NCI-H2196 (cell line): ENCODE measurements at regions not wholly inside any gene's neighbourhood (a gene's known extent, or its start where the extent isn't known, plus 50 kb on each side); places are given as distances from the start of the nearest gene placed in this dataset.

Experiments used
- DNase-seq: peaks from one replicate; lab custom pipeline; 2025; ENCODE audit not compliant: unreplicated experiment; lab: John Stamatoyannopoulos, UW

DNA sequence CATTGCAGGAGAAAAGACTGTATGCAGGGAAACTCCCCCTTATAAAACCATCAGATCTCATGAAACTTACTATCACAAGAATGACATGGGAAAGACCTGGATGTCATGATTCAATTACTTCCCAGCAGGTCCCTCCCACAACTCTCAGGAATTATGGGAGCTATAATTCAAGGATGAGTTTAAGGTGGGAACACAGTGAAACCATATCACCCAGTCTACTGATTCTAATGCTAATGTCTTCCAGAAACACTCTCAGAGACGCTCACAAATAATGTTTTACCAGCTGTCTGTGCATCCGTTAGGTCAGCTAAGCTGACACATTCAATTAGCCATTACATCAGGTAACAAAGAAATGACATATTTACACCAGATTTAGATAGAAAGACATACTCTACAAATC lies 637.9 kb downstream of the NLGN4Y start:
- DNase-seq = no peak

DNA sequence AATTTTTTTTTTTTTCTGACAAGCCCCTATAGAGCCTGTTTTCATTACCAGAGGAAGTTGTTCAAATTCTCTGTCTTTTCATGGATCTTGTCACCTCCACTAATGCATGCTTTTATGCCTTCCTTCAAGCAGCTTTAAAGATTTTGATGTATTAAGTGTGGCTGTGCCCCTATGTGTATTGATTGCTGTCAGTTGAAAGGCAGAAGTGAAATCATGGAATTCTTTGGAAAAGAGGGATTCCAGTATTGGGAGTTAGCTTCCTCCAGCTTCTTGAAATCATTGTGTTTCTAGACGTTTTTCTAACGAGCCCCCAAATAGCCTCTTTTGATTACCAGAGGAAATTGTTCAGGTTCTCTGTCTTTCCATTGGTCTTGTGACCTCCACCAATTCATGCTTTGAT lies 655.6 kb downstream of the NLGN4Y start:
- no peak for DNase-seq

DNA sequence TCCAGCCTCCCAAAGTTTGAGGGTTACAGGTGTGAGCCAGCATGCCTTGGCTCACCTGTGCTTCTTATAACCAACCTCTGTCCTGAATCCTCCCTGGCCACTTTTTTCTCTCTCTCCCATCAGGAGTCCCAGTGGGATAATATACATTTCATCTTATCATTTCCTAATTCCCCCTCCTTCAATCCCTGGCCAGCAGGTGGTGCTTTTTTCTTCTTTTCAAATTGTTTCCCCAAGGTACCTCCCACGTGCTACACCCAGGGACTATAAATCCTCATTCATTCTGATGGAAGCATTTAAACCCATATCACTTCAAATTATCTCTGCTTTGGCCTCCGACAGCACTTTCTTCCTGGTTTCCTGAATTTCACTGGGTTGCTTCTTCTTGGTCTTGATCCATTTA lies 704.7 kb downstream of the NLGN4Y start:
- DNase-seq = no peak

DNA sequence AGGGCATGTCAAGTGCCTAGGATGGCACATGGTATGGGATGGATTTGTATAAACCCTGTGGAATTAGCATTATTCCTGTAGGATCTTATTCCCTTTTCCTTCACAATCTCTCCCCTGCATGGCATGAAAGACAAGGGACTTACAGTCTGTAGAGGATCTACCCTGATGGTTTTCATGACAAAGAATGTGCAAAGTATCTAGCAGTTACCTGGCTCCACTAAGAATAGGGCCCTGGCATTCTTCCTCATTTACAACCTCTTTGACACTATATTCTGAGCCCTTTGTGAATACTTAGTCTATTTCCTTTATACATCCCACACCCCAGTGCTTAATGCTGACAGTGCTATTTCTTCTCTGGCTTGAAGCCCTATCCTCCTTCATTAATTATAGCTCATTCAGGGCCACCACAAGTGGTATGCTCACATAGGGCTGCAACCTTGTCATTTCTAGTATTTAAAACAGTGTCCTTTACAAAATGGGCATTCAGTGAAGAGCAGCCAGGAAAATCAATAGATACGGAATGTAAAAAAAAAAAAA lies 715.3 kb downstream of the NLGN4Y start:
- DNase-seq = no peak

DNA sequence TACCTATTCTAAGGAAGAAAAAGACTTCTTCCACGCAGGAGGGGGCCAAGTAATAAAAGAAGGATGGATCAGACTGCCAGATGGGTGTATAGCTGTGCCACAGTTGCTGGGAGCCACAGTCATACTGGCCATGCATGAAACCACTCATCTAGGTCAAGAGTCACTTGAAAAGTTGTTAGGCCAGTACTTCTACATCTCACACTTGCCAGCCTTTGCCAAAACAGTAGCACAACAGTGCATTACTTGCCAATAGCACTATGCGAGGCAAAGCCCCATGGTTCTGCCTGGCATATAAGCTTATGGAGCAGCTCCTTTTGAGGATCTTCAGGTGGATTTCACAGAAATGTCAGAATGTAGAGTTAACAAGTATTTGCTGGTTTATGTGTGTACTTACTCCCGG lies 735.0 kb downstream of the NLGN4Y start:
- DNase-seq = no peak

DNA sequence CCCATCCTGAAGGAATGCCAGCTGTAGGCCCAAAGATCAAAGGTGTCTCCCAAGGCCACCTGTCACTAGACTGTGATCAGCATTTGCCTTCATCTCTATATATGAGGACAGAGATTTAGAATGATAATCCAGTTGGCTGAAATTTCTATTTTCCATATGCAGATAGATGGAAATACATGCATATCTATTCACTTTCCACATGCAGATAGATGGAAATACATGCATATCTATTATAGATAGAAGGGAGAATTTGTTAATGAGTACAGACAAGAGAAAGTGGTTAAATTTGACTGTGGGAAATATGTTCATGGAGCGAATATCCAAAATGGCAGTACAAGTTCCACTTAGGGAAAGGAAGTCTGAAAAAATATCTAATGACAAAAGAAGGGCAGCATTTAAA lies 762.2 kb downstream of the NLGN4Y start:
- DNase-seq = no peak

DNA sequence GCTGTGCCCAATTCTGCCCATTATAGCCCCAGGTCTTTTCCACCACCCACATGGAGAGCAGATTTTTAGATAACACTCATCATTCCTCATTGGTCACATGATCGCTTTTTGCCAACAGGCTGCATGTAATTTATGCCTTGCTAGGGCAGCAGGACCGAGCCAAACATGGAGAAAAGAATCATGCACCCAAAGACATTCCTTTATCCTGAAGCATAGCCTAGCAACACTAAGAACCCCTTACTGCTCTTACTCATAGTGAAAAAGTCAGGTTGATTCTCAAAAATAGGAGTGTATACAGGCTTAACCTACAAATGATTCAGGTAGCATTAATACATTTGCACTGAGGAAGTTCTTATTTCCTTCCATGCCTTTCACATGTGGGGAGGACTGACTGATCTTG lies 765.5 kb downstream of the NLGN4Y start:
- DNase-seq = no peak

DNA sequence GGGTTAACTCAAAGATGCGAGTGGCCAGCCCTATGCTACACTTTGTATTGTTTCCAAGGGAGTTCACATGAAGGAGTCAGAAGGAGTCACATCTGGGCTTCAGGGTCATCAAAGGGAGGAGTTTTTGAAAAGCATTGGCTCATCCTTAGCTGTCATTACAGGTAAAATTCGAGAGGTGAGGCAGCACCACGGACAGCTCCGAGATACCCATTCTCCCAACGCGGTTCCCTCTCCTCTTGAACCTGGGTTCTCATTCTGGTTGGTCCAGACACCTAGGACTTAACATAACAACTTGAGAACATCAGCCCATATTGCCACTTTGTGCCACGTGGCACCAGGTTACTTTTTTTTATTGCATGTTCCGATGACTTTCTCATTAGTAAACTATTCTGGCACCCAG lies 768.6 kb downstream of the NLGN4Y start:
- no peak for DNase-seq

DNA sequence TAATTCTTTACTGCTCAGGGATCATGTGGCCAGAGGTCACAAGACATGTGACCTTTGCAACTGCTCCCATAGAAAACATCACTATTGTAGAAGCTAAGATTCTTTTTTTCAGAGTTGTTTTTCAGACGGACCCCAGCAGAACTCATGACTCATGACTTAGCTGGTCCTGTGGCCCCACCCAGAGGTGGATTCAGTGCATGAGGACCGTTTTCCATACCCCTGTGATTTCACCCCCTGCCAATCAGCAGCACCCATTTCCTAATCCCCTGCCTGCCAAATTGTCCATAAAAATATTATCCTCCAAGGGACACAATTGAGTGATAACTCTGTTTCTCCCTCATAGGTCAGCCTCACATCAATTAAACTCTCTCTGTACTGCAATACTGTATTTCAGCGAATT lies 777.5 kb downstream of the NLGN4Y start:
- DNase-seq = no peak

DNA sequence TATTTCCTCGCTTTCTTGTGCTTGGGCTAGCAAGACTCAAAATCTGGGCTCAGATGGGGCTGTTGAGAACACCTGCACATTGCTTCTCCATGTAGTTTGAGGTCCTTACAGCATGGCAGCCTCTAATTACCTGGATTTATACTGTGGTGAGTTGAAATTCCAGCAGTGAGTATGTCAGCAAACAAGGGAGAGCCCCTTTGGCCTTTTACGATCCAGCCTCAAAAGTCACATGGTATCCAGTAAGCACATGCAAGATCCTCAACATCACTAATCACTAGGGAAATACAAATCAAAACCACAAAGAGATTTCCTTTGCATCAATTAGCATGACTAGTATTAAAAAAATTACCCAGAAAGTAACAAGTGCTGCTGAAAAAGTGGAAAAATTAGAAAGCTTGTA lies 787.8 kb downstream of the NLGN4Y start:
- DNase-seq = no peak

DNA sequence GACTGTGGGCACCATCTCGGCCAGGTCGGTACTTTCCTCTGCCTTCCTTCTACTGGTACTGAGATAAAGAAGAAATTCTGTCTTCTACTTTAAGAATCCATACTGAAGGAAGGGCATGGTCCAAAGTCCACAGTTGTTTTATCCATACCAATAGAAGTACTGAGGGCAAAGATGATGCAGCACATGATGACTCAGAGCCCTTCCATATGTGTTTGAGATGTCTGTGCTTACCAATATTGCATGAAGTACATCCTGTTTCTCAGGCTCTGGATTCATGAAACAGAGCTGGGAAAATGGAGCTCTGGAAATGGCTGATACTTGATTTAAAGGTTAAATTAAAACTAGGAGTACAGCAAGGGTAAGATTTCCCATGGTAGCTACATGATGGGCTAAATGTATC lies 799.9 kb downstream of the NLGN4Y start:
- DNase-seq = no peak

DNA sequence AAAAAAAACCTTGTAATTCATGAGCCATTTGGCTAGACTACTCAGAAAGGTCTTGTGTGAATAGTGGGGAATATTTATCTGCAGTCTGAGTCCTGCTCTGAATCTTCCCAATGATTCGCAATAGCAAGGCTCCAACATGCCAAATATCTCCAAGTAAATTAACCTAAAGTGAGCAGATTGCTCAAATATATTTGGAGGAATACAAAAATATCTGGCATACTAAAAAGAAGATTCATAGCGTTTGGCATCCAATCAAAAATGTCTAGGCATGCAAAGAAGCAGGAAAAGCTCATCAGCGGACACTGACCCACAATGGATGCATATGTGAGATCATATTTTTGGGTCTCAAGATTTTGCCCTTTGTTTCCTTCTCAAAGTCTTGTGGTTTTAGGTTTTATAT lies 800.9 kb downstream of the NLGN4Y start:
- no peak for DNase-seq

DNA sequence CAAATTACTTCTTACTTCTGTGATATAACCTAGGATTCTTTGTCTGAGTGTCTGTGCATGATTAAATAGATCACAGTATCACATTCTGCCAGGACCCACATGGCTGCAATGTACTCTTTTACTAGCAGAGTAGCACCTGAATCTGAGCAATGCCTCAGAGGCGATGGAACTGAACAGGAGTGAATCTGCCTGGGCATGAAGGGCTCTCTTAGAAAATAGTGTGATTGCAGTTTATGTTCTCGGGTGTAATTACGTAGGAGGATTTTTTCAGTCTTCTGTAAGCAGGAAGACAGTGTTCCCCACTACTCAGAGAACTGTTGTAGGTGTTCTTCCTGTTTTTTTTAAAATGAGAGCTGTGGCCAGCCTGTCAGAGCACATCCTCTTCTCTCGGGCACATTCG lies 802.3 kb downstream of the NLGN4Y start:
- no peak for DNase-seq

DNA sequence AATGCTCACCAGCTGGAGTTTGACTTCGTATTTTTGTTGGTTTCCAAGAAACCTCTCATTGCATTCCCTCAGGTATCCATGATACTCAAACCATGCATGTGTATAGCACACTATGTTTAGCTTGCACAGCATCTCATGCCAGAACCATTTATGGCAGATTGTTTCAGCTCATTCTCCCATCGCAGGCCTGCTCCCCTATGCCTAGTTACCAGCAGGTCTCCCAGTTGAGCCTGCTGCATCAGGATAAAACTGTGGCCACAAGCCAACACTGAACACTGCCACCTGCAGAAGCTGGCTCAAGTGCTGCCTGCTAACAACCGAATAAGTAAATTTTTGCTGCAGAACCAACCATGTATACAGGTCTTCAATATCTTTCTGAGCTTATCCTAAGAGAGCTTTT lies 804.5 kb downstream of the NLGN4Y start:
- peak; percentile 1 for DNase-seq

DNA sequence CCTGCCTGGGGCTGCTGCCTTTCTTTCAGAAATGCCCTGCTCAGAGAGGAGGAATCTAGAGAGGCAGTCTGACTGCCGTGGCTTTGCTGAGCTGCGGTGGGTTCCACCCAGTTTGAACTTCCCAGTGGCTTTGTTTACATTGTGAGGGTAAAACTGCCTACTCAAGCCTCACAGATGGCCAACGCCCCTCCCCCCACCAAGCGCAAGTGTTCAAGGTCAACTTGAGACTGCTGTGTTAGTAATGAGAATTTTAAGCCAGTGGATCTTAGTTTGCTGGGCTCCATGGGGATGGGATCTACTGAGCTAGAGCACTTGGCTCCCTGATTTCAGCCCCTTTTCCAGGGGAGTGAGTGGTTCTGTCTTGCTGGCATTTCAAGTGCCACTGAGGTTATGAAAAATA lies 819.2 kb downstream of the NLGN4Y start:
- no peak for DNase-seq

DNA sequence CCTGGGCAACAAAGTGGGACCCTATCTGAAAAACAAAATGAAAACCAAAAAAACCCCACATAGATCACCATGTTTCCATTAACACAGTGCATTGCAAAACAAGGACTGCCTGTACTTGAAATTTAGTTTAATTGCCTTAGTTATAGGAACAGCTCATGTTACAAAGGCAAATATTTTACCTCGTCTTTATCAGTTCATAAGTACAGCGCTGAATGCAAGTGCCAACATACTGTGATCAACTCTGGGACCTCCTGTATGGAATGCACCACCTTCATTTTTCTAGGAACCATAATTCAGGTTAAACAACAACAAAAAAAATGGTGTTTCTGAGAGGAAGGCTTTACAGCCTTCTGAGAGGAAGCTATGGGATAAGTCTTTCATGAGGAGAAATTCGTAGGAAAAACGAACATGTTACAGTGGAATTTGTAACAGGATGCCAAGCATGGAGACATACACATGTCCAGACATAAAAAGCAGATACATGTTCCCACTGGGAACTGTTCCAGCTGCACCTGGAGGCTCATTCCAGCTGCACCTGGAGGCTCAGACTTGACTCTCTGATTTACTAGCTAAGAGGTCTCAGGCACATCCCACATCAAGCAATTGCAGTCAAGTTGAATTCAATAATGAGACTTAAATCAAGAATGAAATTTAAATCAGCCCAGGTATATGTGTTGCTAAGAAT lies 821.3 kb downstream of the NLGN4Y start:
- no peak for DNase-seq

DNA sequence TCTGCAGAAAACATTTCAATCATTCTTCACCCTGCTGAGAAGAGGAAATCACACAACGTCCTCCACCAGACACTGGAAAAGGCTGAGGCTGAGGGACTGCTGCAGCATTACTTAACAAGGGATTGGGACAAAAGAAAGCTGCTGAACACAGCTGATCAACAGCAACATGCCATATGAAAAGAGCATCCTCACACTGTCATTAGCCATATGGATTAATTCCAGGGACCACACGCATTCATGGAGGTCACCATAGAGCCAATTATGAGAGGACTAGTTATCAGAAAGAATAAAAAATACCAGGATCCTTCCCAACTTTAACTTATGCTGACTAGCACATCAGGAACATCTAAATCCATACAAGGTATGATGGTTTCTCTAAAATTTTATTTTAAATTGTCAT lies 825.0 kb downstream of the NLGN4Y start:
- no peak for DNase-seq

DNA sequence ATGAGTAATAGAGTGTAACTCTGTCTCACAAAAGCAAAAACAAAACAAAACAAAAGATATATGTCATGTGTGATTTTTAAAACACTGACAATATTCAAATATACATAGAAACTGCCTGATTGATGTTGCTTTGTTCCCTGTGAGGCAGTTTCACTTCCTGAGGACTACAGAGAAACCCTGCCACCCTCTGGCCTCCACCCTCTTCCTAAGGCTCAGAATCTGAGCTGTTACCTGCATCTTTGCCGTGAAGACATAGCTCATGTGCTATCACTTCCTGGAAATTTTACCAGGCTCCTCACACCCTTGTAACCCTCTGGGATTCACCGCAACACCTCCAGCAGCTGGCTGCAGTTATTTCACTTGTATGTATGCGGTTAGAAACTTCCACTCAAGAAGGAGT lies 831.0 kb downstream of the NLGN4Y start:
- DNase-seq = no peak

DNA sequence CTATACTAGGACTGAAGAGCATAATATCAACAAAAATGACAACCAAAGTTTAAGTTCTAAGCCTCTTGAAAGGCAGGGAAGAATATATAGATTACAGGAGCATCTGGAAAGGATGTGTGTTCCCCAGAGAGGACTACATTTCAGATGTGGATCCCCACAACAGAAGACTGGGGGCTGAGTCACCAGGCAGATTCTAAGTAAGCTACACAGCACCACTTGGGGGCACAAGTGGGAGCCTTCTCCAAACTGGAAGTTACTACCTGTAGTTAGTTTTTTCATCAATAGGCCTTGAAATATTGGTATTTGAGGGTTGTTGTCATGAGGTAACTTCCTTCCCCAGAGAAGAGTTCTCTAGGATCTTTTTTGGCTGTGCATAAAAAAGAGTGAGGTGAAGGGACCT lies 836.1 kb downstream of the NLGN4Y start:
- no peak for DNase-seq

DNA sequence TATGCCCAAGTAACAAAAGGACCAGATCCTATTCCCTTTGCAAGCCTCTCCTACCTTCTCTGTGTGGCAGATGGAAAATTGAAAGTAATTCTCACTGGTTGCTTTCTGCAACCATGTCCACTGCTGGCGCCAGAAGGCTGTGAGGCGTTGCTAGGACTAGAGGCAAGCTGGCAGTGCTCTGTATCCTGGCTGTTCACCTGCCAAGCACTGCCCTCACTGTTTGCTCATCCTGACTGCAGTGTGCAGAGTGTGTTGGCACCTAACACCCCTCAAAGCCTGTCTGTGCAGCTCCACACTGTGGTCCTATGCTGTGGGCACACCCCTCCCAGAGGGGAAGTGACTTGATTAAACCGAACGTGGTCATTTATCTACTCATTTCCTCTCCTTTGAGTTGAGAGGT lies 840.7 kb downstream of the NLGN4Y start:
- peak; percentile 31 for DNase-seq

DNA sequence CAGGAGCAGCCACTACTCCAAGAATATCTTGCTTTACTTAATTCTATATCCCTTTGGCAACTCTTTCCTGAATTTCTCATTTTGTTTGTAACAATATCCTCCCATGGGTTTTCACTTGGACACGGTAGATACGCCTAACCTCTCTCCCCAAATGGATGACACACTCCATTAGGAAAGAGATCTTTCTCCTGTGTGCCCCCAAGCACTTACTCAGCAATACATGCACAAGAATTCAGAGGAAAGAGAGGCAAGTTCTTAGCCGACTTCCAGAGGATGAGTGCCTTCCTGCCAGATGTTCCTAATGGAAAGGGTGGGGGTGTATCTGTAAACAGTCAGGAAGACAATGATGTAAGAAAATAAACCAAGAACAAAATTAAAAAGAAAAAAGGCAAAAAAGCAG lies 844.5 kb downstream of the NLGN4Y start:
- DNase-seq = no peak

DNA sequence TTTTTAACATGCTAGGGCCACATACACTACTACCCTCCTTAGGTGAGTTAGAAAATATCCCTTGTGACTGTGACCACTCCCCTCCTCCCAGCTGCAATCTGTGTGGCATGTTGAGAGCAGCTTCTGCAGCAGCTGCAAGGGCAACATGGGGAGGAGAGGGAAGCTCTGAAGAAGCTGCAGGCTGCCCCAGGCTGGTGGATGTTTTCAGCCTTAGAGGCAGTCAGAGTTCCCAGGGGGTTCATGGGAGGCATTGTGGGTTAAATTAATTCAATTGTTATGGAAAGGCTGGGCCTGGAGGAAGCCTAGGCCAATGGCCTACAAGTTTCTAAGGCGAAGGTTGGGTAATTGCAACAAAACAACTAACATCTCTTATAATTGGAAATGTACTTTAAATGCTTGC lies 860.8 kb downstream of the NLGN4Y start:
- DNase-seq = no peak

DNA sequence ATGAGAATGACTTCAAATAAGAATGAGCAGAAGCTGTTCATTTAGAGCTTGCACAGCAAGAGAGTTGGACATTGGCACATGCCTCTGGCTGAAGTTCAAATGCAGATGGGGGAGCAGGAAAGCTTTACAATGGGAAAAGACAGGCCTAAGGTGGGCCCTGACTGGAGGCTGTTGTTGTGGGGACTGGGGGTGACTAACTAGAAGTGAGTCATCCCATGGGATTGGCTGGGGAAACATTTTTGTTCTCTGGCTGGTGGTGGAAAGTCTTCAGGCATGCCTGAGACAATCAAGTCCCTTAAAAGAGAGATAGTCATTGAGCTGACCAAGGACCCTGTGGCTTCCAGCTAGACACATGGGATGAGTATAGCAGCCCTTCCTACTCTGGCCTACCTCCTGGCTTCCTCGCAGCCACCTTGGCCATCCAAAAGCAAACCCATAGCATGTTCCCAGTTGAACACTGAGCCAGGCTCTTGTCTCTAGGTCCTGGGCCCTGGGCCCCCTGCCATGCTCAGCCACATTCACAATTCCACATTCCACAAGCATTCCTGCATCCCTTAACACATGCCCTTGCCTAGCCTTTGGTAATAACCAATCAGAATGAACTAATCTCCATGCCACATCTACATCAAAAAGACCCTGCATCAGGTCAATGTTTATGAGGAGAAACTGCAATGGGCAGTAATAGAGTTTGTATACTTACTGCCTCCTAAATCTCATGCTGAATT lies 873.4 kb downstream of the NLGN4Y start:
- no peak for DNase-seq
